ENCODE measurements at regions not wholly inside any gene's neighbourhood (a gene's known extent, or its start where the extent isn't known, plus 50 kb on each side); places are given as distances from the start of the nearest gene placed in this dataset.

DNA sequence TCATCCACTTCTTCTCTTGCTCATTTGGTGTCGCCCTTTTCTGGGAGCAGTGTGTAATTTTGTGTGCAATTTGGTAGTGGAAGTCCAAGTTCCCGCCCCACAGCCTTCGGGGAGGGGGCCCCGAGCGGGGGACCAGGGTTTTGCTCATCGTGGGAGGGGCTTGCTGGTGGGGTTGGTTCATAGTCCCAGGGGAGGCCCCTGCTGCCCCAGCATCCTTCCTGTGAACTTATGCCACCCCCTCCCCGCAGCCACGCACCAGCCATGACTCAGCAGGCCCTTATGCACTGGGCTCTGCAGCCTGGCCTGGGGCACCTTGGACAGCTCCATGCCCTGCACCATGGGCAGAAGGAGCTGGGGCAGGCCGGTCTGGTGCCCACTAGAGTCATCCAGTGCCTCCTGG lies 1183.6 kb downstream of the BRD1 start:
- no peak for TF ChIP-seq SPI1 (IDR thresholded peaks at IDR 0.05; ENCODE audit: borderline replicate concordance, low read depth)
- TF ChIP-seq, protein P1, sequence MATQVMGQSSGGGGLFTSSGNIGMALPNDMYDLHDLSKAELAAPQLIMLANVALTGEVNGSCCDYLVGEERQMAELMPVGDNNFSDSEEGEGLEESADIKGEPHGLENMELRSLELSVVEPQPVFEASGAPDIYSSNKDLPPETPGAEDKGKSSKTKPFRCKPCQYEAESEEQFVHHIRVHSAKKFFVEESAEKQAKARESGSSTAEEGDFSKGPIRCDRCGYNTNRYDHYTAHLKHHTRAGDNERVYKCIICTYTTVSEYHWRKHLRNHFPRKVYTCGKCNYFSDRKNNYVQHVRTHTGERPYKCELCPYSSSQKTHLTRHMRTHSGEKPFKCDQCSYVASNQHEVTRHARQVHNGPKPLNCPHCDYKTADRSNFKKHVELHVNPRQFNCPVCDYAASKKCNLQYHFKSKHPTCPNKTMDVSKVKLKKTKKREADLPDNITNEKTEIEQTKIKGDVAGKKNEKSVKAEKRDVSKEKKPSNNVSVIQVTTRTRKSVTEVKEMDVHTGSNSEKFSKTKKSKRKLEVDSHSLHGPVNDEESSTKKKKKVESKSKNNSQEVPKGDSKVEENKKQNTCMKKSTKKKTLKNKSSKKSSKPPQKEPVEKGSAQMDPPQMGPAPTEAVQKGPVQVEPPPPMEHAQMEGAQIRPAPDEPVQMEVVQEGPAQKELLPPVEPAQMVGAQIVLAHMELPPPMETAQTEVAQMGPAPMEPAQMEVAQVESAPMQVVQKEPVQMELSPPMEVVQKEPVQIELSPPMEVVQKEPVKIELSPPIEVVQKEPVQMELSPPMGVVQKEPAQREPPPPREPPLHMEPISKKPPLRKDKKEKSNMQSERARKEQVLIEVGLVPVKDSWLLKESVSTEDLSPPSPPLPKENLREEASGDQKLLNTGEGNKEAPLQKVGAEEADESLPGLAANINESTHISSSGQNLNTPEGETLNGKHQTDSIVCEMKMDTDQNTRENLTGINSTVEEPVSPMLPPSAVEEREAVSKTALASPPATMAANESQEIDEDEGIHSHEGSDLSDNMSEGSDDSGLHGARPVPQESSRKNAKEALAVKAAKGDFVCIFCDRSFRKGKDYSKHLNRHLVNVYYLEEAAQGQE (IDR thresholded peaks at IDR 0.05; ENCODE audit: insufficient replicate concordance, low read depth), result peak; percentile 89
- no peaks in the 10 kb centered on the region for H3K27me3 ChIP-seq (ENCODE audit: insufficient read depth, poor library complexity, severe bottlenecking)
- no peak for DNase-seq (ENCODE audit: low read depth in 1 of 2, low spot score in 1 of 2)
- H3K4me3 ChIP-seq (replicated peaks; ENCODE audit: insufficient read depth, low read length), result no peak overlapping the region
- no peak overlapping the region for H3K27ac ChIP-seq (replicated peaks)

DNA sequence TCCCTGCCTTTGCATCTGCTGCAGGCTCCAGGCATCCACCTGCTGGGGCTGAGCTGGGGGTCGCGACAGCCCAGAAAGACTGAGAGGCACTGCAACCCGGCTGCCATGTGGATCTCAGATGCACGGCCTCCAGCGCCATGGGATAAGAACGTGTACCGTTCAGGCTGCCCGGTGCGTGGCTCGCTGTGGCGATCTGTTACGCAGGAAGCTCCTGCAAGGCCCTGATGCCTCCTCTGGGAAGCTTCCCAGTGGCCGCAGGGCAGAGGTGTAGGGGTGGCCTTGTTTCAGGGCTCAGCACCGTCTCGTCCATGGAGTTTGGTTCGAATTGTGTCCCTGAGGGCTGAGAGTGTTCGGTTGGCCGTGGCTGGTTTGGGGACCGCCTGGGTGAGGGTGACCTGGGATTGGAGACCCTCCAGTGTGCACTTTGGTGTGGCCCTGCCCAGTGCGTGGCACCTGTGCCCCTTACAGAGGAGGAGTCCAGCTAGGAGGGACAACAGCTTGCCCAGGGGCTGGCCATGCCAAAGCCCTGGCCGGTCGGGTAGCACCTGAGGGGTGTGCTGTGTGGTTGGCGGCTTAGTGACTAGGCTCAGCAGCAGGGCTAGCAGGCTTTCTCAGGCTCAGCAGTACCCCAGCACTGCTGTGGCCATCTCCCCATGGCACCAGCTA lies 1184.5 kb downstream of the BRD1 start:
- Histone ChIP-seq H3K4me3 (replicated peaks; ENCODE audit: insufficient read depth, low read length) (no peak overlapping the region), H3K27me3 (ENCODE audit: insufficient read depth, poor library complexity, severe bottlenecking) (no peaks in the 10 kb centered on the region), H3K27ac (replicated peaks) (no peak overlapping the region)
- TF ChIP-seq, protein P1 (IDR thresholded peaks at IDR 0.05; ENCODE audit: insufficient replicate concordance, low read depth), result no peak
- TF ChIP-seq POLR2AphosphoS5 (IDR thresholded peaks at IDR 0.05; ENCODE audit: low read depth), result no peak
- TF ChIP-seq, protein P2, sequence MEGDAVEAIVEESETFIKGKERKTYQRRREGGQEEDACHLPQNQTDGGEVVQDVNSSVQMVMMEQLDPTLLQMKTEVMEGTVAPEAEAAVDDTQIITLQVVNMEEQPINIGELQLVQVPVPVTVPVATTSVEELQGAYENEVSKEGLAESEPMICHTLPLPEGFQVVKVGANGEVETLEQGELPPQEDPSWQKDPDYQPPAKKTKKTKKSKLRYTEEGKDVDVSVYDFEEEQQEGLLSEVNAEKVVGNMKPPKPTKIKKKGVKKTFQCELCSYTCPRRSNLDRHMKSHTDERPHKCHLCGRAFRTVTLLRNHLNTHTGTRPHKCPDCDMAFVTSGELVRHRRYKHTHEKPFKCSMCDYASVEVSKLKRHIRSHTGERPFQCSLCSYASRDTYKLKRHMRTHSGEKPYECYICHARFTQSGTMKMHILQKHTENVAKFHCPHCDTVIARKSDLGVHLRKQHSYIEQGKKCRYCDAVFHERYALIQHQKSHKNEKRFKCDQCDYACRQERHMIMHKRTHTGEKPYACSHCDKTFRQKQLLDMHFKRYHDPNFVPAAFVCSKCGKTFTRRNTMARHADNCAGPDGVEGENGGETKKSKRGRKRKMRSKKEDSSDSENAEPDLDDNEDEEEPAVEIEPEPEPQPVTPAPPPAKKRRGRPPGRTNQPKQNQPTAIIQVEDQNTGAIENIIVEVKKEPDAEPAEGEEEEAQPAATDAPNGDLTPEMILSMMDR (IDR thresholded peaks at IDR 0.05; ENCODE audit: insufficient read depth, low read length), result no peak
- TF ChIP-seq SPI1 (IDR thresholded peaks at IDR 0.05; ENCODE audit: borderline replicate concordance, low read depth), result no peak
- no peak for TF ChIP-seq GABPA (IDR thresholded peaks at IDR 0.05; ENCODE audit: low read depth)
- no peak for DNase-seq (ENCODE audit: low read depth in 1 of 2, low spot score in 1 of 2)

DNA sequence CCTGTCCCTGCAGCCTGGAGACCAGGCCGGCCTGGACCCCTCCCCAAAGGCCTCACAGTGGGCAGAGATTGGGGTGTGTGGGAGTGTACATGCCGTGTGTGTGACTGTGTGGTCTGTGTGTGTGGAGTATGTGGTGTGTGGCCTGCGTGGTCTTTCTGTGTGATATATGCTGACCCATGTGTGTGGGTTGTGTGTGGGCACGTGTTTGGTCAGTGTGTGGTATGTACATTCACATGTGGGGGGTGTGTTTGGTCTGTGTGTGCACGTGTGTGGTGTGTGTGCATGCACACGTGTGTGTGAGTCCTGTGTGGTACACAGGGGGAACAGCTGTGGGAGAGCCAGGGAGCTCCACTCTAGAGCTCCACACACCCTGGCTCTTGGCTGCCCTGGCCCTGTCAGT lies 1185.1 kb downstream of the BRD1 start:
- no peak overlapping the region for H3K4me3 ChIP-seq (replicated peaks; ENCODE audit: insufficient read depth, low read length)
- no peak for DNase-seq (ENCODE audit: low read depth in 1 of 2, low spot score in 1 of 2)
- no peaks in the 10 kb centered on the region for H3K27me3 ChIP-seq (ENCODE audit: insufficient read depth, poor library complexity, severe bottlenecking)
- TF ChIP-seq SPI1 (IDR thresholded peaks at IDR 0.05; ENCODE audit: borderline replicate concordance, low read depth) (no peak), POLR2AphosphoS5 (IDR thresholded peaks at IDR 0.05; ENCODE audit: low read depth) (no peak)
- TF ChIP-seq, protein P1 (IDR thresholded peaks at IDR 0.05; ENCODE audit: insufficient replicate concordance, low read depth), result no peak
- TF ChIP-seq, protein P2 (IDR thresholded peaks at IDR 0.05; ENCODE audit: insufficient read depth, low read length), result no peak
- H3K27ac ChIP-seq (replicated peaks), result no peak overlapping the region

Measured in HL-60 (cell line).